Dermis microvascular lymphatic vessel endothelial cell (primary cell): ENCODE measurements at regions not wholly inside any gene's neighbourhood (a gene's known extent, or its start where the extent isn't known, plus 50 kb on each side); places are given as distances from the start of the nearest gene placed in this dataset.
"Not testable (repeated sequence)": the region's sequence is repeated elsewhere in the genome, so short reads cannot be mapped to it uniquely, and the experiment has no call there.

Experiments
- DNase-seq, 2 donors: peaks; one replicate each; pipeline versions ENCODE4 v3.0.0 to v3.0.0-alpha.2; 2010; ENCODE audit warnings: low read depth in 2 of 2

GRCh38 chrY:11643549-11643948 lies 1057.5 kb upstream of the USP9Y start:
- not testable (repeated sequence) for DNase-seq

DNA sequence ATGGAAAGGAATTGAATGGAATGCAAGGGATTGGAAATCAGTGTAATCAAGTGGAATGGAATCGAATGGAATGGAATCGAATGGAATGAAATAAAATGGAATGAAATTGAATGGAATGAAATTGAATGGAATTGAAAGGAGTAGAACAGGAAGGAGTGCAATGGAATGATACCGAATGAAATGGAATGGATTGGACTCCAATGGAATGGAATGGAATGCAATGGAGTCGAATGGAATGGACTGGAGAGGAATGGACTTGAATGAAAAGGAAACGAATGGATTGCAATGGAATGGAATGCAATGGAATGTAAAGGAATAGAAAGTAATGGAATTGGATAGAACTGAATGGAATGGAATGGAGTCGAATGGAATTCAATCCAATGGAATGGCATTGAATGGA lies 1032.8 kb upstream of the USP9Y start:
- DNase-seq = peak in 1 of 2 donors; percentile 41
